ENCODE measurements at regions not wholly inside any gene's neighbourhood (a gene's known extent, or its start where the extent isn't known, plus 50 kb on each side); places are given as distances from the start of the nearest gene placed in this dataset.

- Histone ChIP-seq H2AFZ (ENCODE audit: low read depth, low read length) (no peak overlapping the region), H3K9me3 (ENCODE audit: low read length) (no peaks in the 10 kb centered on the region), H3K9me2 (ENCODE audit: insufficient read depth, low read length) (no peaks in the 10 kb centered on the region), H4K20me1 (ENCODE audit: insufficient read depth) (no peaks in the 10 kb centered on the region), H3K4me3 (ENCODE audit: low read length) (no peak overlapping the region), H3K79me2 (replicated peaks; ENCODE audit: insufficient read depth, low read length) (no peaks in the 10 kb centered on the region), H3K4me2 (ENCODE audit: low read length) (no peak overlapping the region), H3K36me3 (ENCODE audit: insufficient read depth, low read length) (no peaks in the 10 kb centered on the region), H3K9ac (ENCODE audit: low read length) (no peak overlapping the region), H3F3A (ENCODE audit: insufficient read depth, low read length, poor library complexity, severe bottlenecking) (no peaks in the 10 kb centered on the region), H3K27ac (ENCODE audit: low read length) (no peak overlapping the region), H3K27me3 (ENCODE audit: insufficient read depth, low read depth, low read length) (no peaks in the 10 kb centered on the region)
- no peak for TF ChIP-seq POLR2AphosphoS5 (IDR thresholded peaks at IDR 0.05)
- no peak for TF ChIP-seq TAF1 (IDR thresholded peaks at IDR 0.05; ENCODE audit: low read depth)
- TF ChIP-seq EP300 (conservative IDR thresholded peaks at IDR 0.05; ENCODE audit: poor library complexity, severe bottlenecking), result no peak
- no peak for TF ChIP-seq EZH2 (IDR thresholded peaks at IDR 0.05; ENCODE audit: borderline replicate concordance, insufficient read depth, low read length, poor library complexity, severe bottlenecking)
Measured at GRCh38 chr2:19022334-19022733, 336.1 kb downstream of the OSR1 start.

GRCh38 chr2:19021721-19022120 lies 336.7 kb downstream of the OSR1 start:
- Histone ChIP-seq H3K4me2 (ENCODE audit: low read length) (no peak overlapping the region), H3F3A (ENCODE audit: insufficient read depth, low read length, poor library complexity, severe bottlenecking) (no peaks in the 10 kb centered on the region), H3K9me3 (ENCODE audit: low read length) (no peaks in the 10 kb centered on the region), H3K9ac (ENCODE audit: low read length) (no peak overlapping the region), H3K36me3 (ENCODE audit: insufficient read depth, low read length) (no peaks in the 10 kb centered on the region), H4K20me1 (ENCODE audit: insufficient read depth) (no peaks in the 10 kb centered on the region), H3K79me2 (replicated peaks; ENCODE audit: insufficient read depth, low read length) (no peaks in the 10 kb centered on the region), H3K4me3 (ENCODE audit: low read length) (no peak overlapping the region), H3K27ac (ENCODE audit: low read length) (no peak overlapping the region), H2AFZ (ENCODE audit: low read depth, low read length) (no peak overlapping the region), H3K9me2 (ENCODE audit: insufficient read depth, low read length) (no peaks in the 10 kb centered on the region), H3K27me3 (ENCODE audit: insufficient read depth, low read depth, low read length) (no peaks in the 10 kb centered on the region)
- no peak for TF ChIP-seq REST (IDR thresholded peaks at IDR 0.05; ENCODE audit: borderline replicate concordance)
- TF ChIP-seq TAF1 (IDR thresholded peaks at IDR 0.05; ENCODE audit: low read depth), result no peak
- TF ChIP-seq CTCF (IDR thresholded peaks at IDR 0.05; ENCODE audit: poor library complexity, severe bottlenecking), result no peak
- TF ChIP-seq EZH2 (IDR thresholded peaks at IDR 0.05; ENCODE audit: borderline replicate concordance, insufficient read depth, low read length, poor library complexity, severe bottlenecking), result no peak
- TF ChIP-seq RAD21 (conservative IDR thresholded peaks at IDR 0.05), result no peak
- no peak for TF ChIP-seq SMC3 (conservative IDR thresholded peaks at IDR 0.05; ENCODE audit: poor library complexity)
- TF ChIP-seq EP300 (conservative IDR thresholded peaks at IDR 0.05; ENCODE audit: poor library complexity, severe bottlenecking), result no peak
- no peak for TF ChIP-seq POLR2AphosphoS5 (IDR thresholded peaks at IDR 0.05)
- no peak for TF ChIP-seq MXI1 (conservative IDR thresholded peaks at IDR 0.05; ENCODE audit: poor library complexity, severe bottlenecking)

- H2AFZ ChIP-seq (ENCODE audit: low read depth, low read length), result no peak overlapping the region
- no peaks in the 10 kb centered on the region for H3K27me3 ChIP-seq (ENCODE audit: insufficient read depth, low read depth, low read length)
- no peaks in the 10 kb centered on the region for H3K36me3 ChIP-seq (ENCODE audit: insufficient read depth, low read length)
- no peaks in the 10 kb centered on the region for H3K9me2 ChIP-seq (ENCODE audit: insufficient read depth, low read length)
- H3K27ac ChIP-seq (ENCODE audit: low read length), result no peak overlapping the region
- H3K4me3 ChIP-seq (ENCODE audit: low read length), result no peak overlapping the region
- H3K9ac ChIP-seq (ENCODE audit: low read length), result no peak overlapping the region
- TF ChIP-seq POLR2AphosphoS5 (IDR thresholded peaks at IDR 0.05), result no peak
- no peak for TF ChIP-seq TAF1 (IDR thresholded peaks at IDR 0.05; ENCODE audit: low read depth)
- TF ChIP-seq REST (IDR thresholded peaks at IDR 0.05; ENCODE audit: borderline replicate concordance), result no peak
- TF ChIP-seq RAD21 (conservative IDR thresholded peaks at IDR 0.05), result no peak
- TF ChIP-seq CTCF (IDR thresholded peaks at IDR 0.05; ENCODE audit: poor library complexity, severe bottlenecking), result no peak
- TF ChIP-seq EZH2 (IDR thresholded peaks at IDR 0.05; ENCODE audit: borderline replicate concordance, insufficient read depth, low read length, poor library complexity, severe bottlenecking), result no peak
- no peak for TF ChIP-seq SMC3 (conservative IDR thresholded peaks at IDR 0.05; ENCODE audit: poor library complexity)
- no peak for TF ChIP-seq MXI1 (conservative IDR thresholded peaks at IDR 0.05; ENCODE audit: poor library complexity, severe bottlenecking)
- no peak for TF ChIP-seq EP300 (conservative IDR thresholded peaks at IDR 0.05; ENCODE audit: poor library complexity, severe bottlenecking)
- H3K79me2 ChIP-seq (replicated peaks; ENCODE audit: insufficient read depth, low read length), result no peaks in the 10 kb centered on the region
- H3F3A ChIP-seq (ENCODE audit: insufficient read depth, low read length, poor library complexity, severe bottlenecking), result no peaks in the 10 kb centered on the region
- H3K9me3 ChIP-seq (ENCODE audit: low read length), result no peaks in the 10 kb centered on the region
- no peaks in the 10 kb centered on the region for H4K20me1 ChIP-seq (ENCODE audit: insufficient read depth)
- no peak overlapping the region for H3K4me2 ChIP-seq (ENCODE audit: low read length)
Measured at GRCh38 chr2:19021100-19021476, 337.3 kb downstream of the OSR1 start.

All from neural cell (in vitro differentiated cells).